HG03575 (cell line): ENCODE measurements at regions not wholly inside any gene's neighbourhood (a gene's known extent, or its start where the extent isn't known, plus 50 kb on each side); places are given as distances from the start of the nearest gene placed in this dataset.

Source experiments
- ATAC-seq: cut with Tn5 transposase; IDR thresholded peaks from one replicate; pipeline ENCODE4 v1.9.1; 2021; ENCODE audit not compliant: unreplicated experiment, insufficient number of reproducible peaks, low FRiP score; ENCODE audit errors: extremely low read depth

- no peak for ATAC-seq
Observed at GRCh38 chr7:155992974-155993373, 180.7 kb upstream of the SHH start.

DNA sequence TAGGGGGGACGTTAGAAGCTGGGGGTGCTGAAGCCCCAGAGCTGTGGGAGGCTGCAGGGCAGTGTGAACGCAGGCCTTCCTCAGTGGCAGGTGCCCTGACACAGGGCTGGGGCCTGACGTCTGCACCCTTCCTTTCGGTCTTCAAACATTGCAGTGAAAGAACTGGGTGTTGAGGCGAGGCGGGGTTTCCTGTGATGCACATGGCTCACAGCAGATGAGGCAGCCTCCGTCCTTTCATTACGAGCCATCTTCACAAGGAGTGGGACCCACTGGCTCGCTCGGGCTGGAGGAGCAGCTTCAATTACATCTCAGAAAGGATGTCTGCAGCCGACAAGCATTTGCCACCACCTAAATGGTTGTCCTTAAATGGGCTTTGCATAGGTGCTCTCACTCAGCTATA, 180.3 kb upstream of the SHH start:
- ATAC-seq: no peak

DNA sequence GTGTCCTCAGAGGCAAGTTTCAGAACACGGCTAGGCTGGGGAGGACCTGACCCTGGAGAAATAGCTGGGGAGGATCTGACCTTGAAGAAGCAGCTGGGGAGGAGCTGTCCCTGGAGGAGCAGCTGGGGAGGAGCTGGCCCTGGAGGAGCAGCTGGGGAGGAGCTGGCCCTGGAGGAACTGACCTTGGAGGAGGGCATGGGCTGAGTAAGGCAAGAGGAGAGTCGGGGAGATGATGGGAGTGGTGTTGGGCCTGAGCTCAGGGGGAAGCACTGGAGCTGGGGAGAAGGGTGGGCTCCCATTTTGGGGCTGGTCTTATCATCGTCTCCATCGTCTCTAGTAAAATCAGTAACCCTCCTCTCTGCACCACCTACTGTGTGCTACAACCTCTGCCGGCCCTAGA, 179.8 kb upstream of the SHH start:
- ATAC-seq: no peak

DNA sequence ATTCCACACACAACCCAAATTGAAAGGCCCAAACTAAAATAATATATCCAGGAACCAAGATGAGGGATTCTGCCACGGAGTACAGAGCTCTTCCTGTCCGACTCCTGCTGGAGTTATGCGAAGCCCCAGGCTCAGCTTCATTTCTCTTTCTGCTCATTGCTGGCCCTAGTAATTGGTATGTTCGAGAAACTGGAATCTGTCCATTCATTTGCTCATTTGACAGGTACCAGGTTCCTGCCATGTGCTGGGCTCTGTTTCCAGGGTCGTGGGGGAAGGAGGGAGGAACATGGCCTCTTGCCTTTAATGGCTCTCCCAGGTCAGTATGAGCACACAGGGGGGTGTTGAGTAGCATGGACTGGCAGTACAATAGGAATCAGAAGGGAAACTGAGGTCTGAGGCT, 179.2 kb upstream of the SHH start:
- no peak for ATAC-seq

- no peak for ATAC-seq
Observed at GRCh38 chr7:155988416-155988815, 176.2 kb upstream of the SHH start.

DNA sequence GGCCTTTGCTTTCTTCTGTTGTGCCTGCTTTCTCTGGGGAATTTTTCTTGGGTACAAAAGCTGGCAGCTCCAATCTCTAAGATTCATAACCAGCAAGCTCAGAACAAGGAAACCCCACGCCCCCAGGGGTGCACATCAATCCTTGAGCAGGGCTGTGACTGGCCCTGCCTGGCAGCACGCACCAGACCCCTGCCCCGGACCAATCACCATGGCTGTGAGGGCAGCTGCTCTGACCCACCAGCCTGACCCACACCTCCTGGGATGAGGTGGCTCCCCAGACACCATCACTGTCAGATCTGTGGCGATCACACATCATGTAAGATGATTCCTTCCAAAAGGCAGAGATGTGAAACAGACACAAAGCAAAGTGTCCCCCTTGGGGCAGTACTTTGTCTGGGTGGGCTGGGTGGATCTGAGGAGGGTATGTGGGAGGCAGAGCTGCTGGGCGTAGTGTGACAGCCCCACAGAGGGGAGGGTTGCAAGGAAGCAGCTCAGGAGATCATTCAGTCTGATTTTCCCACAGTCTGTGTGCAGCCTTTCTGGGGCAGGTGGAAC, 175.5 kb upstream of the SHH start:
- no peak for ATAC-seq

GRCh38 chr7:155986497-155987160, 174.4 kb upstream of the SHH start:
- no peak for ATAC-seq

DNA sequence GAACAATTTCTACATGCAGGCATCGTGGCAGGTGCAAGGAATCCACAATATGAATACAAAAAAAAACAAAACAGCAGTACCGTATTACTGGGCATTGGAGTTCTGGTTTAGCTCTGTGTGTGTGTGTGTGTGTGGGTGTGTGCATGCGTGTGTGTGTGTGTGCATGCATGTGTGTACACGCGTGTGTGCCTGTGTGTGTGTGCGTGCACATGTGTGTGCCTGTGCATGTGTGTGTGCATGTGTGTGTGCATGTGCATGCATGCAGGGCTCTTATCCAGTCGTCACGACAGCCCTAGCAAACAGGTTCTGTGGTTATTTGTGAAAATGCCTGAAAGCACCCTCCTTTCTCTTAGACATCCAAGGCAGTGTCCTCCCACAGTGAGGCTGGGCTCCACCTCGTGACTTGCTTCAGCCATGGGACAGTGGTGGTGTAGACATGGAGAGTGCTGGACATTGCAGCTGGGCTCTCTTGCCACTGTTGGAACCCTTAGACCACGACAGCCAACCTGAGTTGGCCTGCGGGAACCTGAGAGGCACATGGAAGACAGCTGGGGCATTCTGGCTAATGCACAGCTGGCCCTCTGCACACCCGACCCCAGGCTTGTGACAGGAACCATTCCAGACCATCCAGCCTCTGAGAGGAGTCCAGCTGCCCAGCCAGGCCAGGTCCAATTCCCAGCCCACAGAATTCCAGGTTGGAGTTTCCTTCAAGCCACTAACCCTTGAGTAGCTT, 173.4 kb upstream of the SHH start:
- ATAC-seq: no peak

DNA sequence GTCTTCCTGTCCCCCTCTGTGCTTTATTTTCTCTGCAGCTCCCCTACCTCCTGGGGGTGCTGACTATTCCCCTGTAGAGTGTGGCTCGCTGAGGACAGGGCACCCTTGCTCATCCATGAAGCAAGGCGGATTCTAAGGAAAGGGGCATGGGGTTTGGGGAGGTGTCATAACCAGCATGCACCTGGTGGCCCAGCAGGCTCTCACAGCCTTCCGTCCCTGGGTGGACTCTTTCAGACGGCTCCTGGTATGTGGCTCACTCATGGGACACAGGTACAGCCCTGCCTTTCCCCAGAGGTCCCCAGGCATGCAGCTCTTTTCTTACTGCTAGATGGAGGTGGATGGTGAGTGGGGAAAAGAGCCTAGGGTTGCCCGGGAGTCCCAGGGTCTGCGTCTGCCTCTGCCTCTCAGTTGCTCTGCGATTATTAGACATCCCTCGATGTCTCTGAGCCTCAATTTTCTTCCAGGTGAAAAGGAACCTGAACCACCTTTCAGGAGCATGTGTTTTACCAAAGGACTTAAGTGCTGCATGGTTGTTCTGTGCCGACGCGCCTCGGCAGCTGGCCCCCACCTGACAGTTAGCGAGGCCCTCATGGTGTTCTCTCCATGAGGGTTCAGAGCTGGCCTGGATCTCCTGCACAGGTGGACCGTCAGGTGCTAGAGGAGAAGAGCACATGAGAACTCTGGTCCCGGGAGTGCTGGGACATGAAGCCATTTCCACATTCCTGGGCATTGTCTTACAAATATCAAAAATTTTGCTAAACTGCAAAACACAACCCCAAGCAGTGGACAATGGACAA, 172.5 kb upstream of the SHH start:
- ATAC-seq: no peak

- no peak for ATAC-seq
Observed at GRCh38 chr7:155984028-155984580, 171.8 kb upstream of the SHH start.

- no peak for ATAC-seq
Observed at GRCh38 chr7:155983176-155983815, 171.0 kb upstream of the SHH start.

DNA sequence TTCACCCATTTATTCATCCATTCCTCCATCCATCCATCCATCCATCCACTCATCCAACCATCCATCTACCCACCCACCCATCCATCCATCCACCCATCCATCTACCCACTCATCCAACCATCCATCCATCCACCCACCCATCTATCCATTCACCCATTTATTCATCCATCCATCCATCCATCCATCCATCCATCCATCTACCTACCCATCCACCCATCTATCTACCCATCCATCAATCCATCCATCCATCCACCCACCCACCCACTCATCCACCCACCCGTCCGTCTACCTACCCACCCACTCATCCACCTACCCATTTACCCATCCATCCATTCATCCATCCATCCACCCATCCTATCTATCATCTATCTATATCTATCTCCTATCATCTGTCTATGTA, 169.4 kb upstream of the SHH start:
- no peak for ATAC-seq

GRCh38 chr7:155980841-155981240, 168.6 kb upstream of the SHH start:
- ATAC-seq: no peak

DNA sequence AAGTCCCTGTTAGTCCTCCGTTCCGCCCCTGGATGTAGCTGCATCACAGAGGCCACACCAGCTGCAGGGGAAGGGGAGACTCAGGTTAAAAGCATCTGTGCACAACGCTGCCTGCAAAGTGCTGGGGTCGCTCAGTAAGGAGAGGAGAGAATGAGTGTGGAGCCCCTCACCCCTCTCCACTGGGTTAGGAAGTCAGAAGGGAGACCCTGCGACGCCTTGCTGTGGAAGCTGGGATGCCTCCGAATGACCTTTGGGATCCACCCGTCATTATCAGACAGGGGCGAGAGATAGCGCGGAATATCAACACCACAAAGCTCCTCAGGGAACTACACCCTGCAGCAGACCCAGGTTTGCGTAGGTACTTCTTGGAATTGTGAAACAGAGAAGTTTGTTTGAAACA, 167.7 kb upstream of the SHH start:
- no peak for ATAC-seq

DNA sequence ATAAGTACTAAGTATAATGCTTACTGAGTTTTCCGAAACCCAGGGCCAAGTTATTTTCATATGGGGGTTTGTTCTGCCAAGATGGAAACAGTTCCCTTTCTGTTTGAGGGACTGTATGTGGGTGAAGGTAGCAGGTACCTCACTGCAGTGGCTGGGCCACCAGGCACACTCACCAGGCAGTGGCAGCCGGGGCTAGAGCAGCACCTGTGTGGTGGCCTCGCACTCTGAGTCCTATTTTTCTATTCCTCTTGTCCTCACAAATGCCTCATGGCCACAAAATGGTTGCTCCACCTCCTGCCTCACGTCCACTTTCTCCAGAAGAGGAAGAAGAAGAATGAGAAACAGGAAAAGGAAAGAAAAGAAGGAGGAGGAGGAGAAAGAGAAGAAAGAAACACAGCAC, 167.3 kb upstream of the SHH start:
- ATAC-seq: no peak

DNA sequence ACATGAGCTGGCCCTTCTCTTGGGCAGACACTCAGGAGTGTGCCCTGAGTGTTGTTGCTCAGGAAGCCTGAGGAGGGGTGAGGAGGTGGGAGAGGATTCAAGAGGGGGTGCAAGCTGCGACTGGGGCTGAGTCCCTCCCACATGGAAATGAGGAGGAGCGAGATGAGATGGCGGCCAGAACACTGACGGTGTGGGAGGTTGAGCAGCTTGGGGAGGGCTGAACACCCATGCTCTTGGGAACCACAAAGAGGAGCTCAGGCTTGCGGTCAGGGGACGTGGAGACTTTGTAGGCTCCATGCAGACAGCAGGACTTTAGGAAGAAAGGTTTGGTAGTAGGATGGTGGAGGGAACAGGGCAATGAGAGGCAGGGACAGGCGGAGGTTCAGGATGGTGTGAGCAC, 163.2 kb upstream of the SHH start:
- no peak for ATAC-seq

- ATAC-seq: no peak
Observed at GRCh38 chr7:155974186-155974897, 162.1 kb upstream of the SHH start.

DNA sequence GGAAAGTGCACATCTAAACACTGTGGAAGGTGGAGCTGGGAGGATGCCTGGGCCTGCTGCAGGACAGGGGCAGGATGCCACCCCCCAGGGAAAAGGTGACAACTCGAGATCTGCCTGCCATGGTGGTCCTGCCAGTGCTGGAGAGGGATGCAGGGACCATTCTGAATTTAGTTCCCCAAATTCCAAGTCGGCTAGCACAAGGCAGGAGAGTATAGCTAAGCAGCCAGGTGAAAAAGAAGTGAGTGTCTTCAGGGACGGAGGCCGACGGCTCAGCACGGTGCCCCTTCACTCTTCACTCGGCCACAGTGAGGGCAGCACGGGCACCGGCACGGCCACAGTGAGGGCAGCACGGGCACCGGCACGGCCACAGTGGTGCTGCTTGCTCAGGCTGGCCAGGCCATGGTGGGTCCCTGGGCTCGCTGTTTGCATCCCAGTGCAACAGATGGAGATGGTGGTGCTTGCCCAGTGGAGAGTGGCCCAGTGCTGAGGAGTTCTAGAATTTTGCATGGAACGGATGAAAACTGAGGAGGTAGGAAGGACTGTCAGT, 161.3 kb upstream of the SHH start:
- ATAC-seq: no peak
